Activated CD4-positive, alpha-beta T cell treated with anti-CD3 and anti-CD28 coated beads for 24 hours (primary cell): ENCODE measurements at regions not wholly inside any gene's neighbourhood (a gene's known extent, or its start where the extent isn't known, plus 50 kb on each side); places are given as distances from the start of the nearest gene placed in this dataset.
"Not testable (repeated sequence)": the region's sequence is repeated elsewhere in the genome, so short reads cannot be mapped to it uniquely, and the experiment has no call there.

ENCODE experiments used
- DNase-seq, 2 donors: peaks; one replicate each; pipeline ENCODE4 v3.0.0-alpha.2; 2020; ENCODE audit warnings: low read depth in 2 of 2

DNA sequence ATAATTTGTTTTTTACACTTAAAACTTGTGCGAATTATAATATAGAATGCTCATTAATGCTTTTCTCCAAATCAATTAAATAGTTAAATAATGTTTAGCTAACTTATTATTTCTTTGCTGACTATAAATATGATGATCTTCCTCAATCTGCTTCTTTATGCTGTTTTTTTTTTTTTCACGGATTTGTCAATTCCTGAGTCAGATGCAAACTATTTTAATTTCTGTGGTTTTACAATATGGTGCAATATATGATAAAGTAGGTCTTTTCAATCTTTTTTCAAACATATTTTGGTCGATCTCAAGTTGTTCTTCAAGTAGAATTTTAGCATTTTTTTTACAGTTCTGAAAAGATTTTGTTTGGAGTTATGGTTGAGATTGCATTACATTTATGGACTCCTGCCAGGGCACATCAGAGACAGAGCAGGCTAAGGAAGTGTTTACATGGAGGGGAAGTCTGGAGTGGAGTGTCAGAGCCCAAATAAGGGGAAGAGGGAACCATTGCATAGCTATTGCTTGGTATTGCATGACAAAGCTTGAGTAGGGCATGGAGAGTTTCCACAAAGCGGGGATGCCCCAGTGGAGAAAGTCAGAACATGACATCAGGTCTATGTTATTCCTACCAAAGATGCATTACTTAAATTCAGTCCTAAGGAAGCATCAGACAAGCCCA, 204.4 kb downstream of the OTUD1 start:
- no peak for DNase-seq

- no peak for DNase-seq
These were observed 209.7 kb downstream of the OTUD1 start for GRCh38 chr10:23648618-23649017.

DNA sequence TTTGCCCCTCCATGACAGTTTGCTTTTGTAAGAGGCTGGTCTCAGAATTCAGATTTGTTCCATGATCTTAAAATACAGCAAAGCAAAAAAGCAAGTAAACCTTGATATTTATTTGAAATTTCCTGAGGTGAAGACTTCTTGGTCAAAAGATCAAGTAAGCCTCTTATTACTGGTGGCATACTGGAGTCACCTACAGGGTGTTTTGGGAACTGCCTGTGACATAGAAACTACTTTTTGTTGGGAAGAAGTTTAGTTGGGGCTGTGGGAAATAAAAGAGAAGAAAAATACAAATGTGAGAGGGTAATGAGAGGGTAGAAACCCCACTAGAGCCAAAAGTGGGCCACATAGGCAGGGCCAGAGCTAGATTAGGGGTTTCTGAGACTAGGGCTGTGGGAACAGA, 217.9 kb downstream of the OTUD1 start:
- DNase-seq, result no peak

GRCh38 chr10:23657677-23658076, 218.8 kb downstream of the OTUD1 start:
- DNase-seq, result no peak

DNA sequence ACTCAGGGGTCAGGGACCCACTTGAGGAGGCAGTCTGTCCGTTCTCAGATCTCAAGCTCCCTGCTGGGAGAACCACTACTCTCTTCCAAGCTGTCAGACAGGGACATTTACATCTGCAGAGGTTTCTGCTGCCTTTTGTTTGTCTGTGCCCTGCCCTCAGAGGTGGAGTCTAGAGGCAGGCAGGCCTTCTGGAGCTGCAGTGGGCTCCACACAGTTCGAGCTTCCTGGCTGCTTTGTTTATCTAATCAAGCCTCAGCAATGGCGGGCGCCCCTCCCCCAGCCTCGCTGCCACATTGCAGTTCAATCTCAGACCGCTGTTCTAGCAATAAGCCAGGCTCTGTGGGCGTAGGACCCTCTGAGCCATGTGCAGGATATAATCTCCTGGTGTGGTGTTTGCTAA, 233.0 kb downstream of the OTUD1 start:
- not testable (repeated sequence) for DNase-seq

GRCh38 chr10:23675585-23675984, 236.7 kb downstream of the OTUD1 start:
- no peak for DNase-seq

DNA sequence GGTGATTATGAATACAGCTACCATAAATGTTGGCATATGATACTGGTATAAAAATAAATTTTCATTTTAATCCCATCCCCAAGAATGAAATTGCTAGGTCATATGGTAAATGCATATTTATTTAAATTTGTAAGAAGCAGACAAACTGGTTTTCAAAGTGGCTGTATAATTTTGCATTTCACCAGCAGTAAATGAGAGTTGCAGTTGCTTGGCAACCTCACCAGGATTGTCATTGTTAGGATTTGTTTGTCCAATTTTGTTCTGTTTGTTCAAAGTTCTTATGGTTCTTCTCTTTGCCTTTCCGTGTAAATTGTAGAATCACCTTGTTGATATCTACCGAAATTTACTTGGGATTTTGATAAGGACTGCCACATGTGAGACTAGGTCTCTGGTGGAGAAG, 237.4 kb downstream of the OTUD1 start:
- DNase-seq, result no peak

GRCh38 chr10:23686722-23687121, 247.8 kb downstream of the OTUD1 start:
- no peak for DNase-seq

GRCh38 chr10:23692736-23693135, 253.9 kb downstream of the OTUD1 start:
- DNase-seq, result no peak

GRCh38 chr10:23693501-23693901, 254.6 kb downstream of the OTUD1 start:
- DNase-seq, result no peak

- DNase-seq, result no peak
These were observed 255.1 kb downstream of the OTUD1 start for GRCh38 chr10:23693925-23694324.

- DNase-seq, result no peak
These were observed 255.6 kb downstream of the OTUD1 start for GRCh38 chr10:23694446-23694920.

- no peak for DNase-seq
These were observed 256.3 kb downstream of the OTUD1 start for GRCh38 chr10:23694921-23695824.

GRCh38 chr10:23695825-23696420, 257.0 kb downstream of the OTUD1 start:
- no peak for DNase-seq

DNA sequence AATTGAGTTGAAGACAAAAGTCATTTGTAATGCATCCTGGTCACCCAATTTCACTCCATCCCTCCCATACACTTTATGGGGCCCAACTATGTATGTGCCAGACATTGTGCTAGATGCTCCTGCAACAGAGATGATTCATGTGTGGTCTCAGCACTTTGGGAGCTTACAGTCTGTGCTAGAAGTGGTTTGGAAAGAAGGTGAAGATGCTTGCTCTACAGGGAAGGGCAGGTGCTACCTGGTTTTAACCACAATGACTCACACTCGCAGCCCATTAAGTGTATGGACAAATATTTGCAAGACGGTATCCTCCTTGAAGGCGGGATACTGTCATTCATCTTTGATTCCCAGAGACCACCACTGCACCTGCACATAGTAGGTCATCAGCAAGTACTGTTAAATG, 257.6 kb downstream of the OTUD1 start:
- DNase-seq, result no peak

- peak in 1 of 2 donors; percentile 29 for DNase-seq
These were observed 264.1 kb downstream of the OTUD1 start for GRCh38 chr10:23702977-23703414.

DNA sequence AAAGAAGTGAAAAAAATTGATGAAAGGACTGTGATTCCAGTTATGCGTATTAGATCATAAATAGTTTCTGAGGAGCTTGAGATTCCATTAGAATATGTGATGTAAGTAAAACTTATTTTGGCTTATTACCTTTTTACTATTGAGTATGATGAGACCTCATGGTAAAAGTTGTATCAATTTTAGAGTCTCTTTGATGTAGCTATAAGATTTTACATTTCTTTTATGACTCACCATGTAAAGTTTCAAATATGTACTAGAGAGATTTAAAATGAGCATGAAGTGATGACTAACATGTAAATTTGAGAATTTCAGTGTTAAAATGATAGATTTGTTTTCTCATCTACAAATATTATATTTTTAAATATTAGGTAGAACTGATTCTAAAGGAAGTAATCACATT, 276.5 kb downstream of the OTUD1 start:
- no peak for DNase-seq

GRCh38 chr10:23717913-23718312, 279.0 kb downstream of the OTUD1 start:
- DNase-seq, result no peak

GRCh38 chr10:23718946-23719345, 280.1 kb downstream of the OTUD1 start:
- no peak for DNase-seq

GRCh38 chr10:23723796-23724195, 284.9 kb downstream of the OTUD1 start:
- no peak for DNase-seq

- no peak for DNase-seq
These were observed 286.7 kb downstream of the OTUD1 start for GRCh38 chr10:23725548-23725947.

GRCh38 chr10:23742368-23742767, 303.5 kb downstream of the OTUD1 start:
- no peak for DNase-seq

DNA sequence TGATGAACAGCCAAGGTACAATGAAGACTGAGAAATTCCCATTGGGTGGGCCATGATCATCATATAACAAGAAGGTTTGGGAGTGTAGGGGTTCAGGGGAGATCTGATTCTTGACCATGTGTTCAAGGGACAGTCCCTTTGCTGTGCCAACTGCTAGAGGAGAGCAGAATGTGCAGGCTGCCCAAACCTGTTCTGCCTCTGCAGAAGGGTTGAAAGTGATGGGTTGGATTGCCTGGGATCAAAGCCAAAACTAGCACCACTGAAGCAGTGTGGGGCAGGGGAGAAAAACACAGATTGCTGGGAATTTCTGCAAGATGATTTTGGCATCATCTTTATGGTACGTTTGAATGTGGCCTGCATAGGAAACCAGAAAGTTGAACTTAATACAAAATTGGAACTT, 303.9 kb downstream of the OTUD1 start:
- no peak for DNase-seq
